HCT116 (cell line): ENCODE measurements at regions not wholly inside any gene's neighbourhood (a gene's known extent, or its start where the extent isn't known, plus 50 kb on each side); places are given as distances from the start of the nearest gene placed in this dataset.

ENCODE experiments used
- ATAC-seq: fragments of 200-7000 bp; cut with Tn5 transposase; 2 replicates; pipeline ENCODE4 v1.9.1; 2020; ENCODE audit warnings: mild to moderate bottlenecking, moderate library complexity
- BruUV-seq: library from RNA; stranded (reverse); fragments of 400-500 nt; replicated peaks from 2 replicates; lab custom pipeline; 2021; lab: Mats Ljungman, UMichigan
- CTCF ChIA-PET: fragments of 300-600 bp; sonication (Branson Sonifier 250); formaldehyde crosslinking; loops from one replicate; lab custom pipeline; 2021; ENCODE audit warnings: antibody characterized with exemption; lab: Charles Lee
- POLR2A ChIA-PET: fragments of 300-600, 350-600 bp; sonication (Branson Sonifier 250); formaldehyde crosslinking; loops from one replicate; lab custom pipeline; 2021; ENCODE audit warnings: antibody characterized with exemption; lab: Charles Lee
- RAD21 ChIA-PET, 2 experiments: fragments of 300-600 bp; sonication (Branson Sonifier 250); formaldehyde crosslinking; loops; one replicate each; lab custom pipeline; 2023; ENCODE audit warnings: low total read pairs in 2 of 2; ENCODE audit not compliant: uncharacterized antibody in 2 of 2, unreplicated experiment in 2 of 2, low non-redundant PET in 1 of 2; lab: Charles Lee
- DNase-seq: peaks from one replicate; pipeline ENCODE4 v3.0.0-alpha.2; 2010; ENCODE audit warnings: low read depth, low spot score
- H2AFZ ChIP-seq: fragments of 200-600 bp; shearing (Covaris generic), sonication (generic); 2 replicates; pipeline ENCODE4 v1.6.1; 2017; ENCODE audit warnings: low read depth, mixed run types, mixed read lengths, antibody characterized with exemption, low read length; ENCODE audit not compliant: poor library complexity, severe bottlenecking
- H3K27ac ChIP-seq: 2 replicates; pipeline ENCODE4 v1.5.1; 2012; ENCODE audit warnings: low read depth, low read length
- H3K27me3 ChIP-seq: fragments of 200-600 bp; sonication (generic); 2 replicates; pipeline ENCODE4 v1.6.1; 2016; ENCODE audit warnings: mixed run types, low read length, mixed read lengths; ENCODE audit not compliant: insufficient read depth
- H3K36me3 ChIP-seq, 2 experiments: fragments of 200-500 bp in 1 of 2; fragments of 200-600 bp in 1 of 2; sonication (Bioruptor generic) in 1 of 2; sonication (generic) in 1 of 2; 2 replicates each; pipeline versions ENCODE4 v1.5.1 to v1.6.1; 2014 to 2016; ENCODE audit warnings: low read length in 2 of 2, inconsistent platforms in 1 of 2, mixed read lengths in 1 of 2, mixed run types in 1 of 2; ENCODE audit not compliant: insufficient read depth in 2 of 2, control insufficient read depth in 1 of 2
- H3K4me1 ChIP-seq, 2 experiments: fragments of 200-600 bp in 1 of 2; sonication (generic) in 1 of 2; 2 replicates each; pipeline versions ENCODE4 v1.5.1 to v1.6.1; 2012 to 2017; ENCODE audit warnings: low read length in 2 of 2, inconsistent platforms in 1 of 2, mild to moderate bottlenecking in 1 of 2, mixed read lengths in 1 of 2, mixed run types in 1 of 2, moderate library complexity in 1 of 2; ENCODE audit not compliant: insufficient read depth in 2 of 2, control insufficient read depth in 1 of 2
- H3K4me2 ChIP-seq: fragments of 200-600 bp; sonication (generic); 2 replicates; pipeline ENCODE4 v1.6.1; 2017; ENCODE audit warnings: mixed run types, low read length, mixed read lengths
- H3K4me3 ChIP-seq, 2 experiments: fragments of 200-600 bp in 1 of 2; sonication (generic) in 1 of 2; replicated peaks in 1 of 2; 2 replicates each; pipeline ENCODE4 v1.5.1; 2011 to 2016; ENCODE audit warnings: low read length in 2 of 2, control low read depth in 1 of 2, low read depth in 1 of 2, mild to moderate bottlenecking in 1 of 2, mixed read lengths in 1 of 2, mixed run types in 1 of 2
- H3K79me2 ChIP-seq: fragments of 200-600 bp; sonication (generic); 2 replicates; pipeline ENCODE4 v1.6.1; 2017; ENCODE audit warnings: mild to moderate bottlenecking, mixed run types, low read length, moderate library complexity, mixed read lengths; ENCODE audit not compliant: insufficient read depth
- H3K9ac ChIP-seq: fragments of 200-600 bp; sonication (generic); 2 replicates; pipeline ENCODE4 v1.6.1; 2016; ENCODE audit warnings: low read length, mixed read lengths
- H3K9me2 ChIP-seq: fragments of 200-600 bp; sonication (generic), shearing (Covaris generic); 2 replicates; pipeline ENCODE4 v1.6.1; 2017; ENCODE audit warnings: mixed run types, mild to moderate bottlenecking, moderate library complexity; ENCODE audit not compliant: insufficient read depth
- H3K9me3 ChIP-seq, 2 experiments: fragments of 200-500 bp in 1 of 2; fragments of 200-600 bp in 1 of 2; sonication (Bioruptor generic) in 1 of 2; sonication (generic) in 1 of 2; 2 replicates each; pipeline ENCODE4 v1.6.1; 2014 to 2017; ENCODE audit warnings: low read length in 2 of 2, mixed read lengths in 2 of 2, inconsistent platforms in 1 of 2, low read depth in 1 of 2, mild to moderate bottlenecking in 1 of 2, mixed run types in 1 of 2, moderate library complexity in 1 of 2; ENCODE audit not compliant: control insufficient read depth in 1 of 2, insufficient read depth in 1 of 2
- H4K20me1 ChIP-seq: fragments of 200-600 bp; sonication (generic), shearing (Covaris generic); 2 replicates; pipeline ENCODE4 v1.6.1; 2017; ENCODE audit warnings: mixed run types, mild to moderate bottlenecking, moderate library complexity; ENCODE audit not compliant: insufficient read depth
- CEBPB ChIP-seq: IDR thresholded peaks from 2 replicates; pipeline ENCODE4 v1.6.1; 2012; ENCODE audit warnings: low read depth
- EGR1 ChIP-seq: IDR thresholded peaks from 2 replicates; pipeline ENCODE4 v1.6.1; 2012; ENCODE audit warnings: low read depth
- EZH2 ChIP-seq: fragments of 200-600 bp; sonication (generic); IDR thresholded peaks from 2 replicates; pipeline ENCODE4 v1.6.1; 2017; ENCODE audit warnings: antibody characterized with exemption, mixed run types
- JUND ChIP-seq: IDR thresholded peaks from 2 replicates; pipeline ENCODE4 v1.6.1; 2012
- POLR2A ChIP-seq: IDR thresholded peaks from 2 replicates; pipeline ENCODE4 v1.7.0; 2011; ENCODE audit warnings: borderline replicate concordance; ENCODE audit not compliant: insufficient read depth, insufficient read length; ENCODE audit errors: extremely low read depth
- RAD21 ChIP-seq: IDR thresholded peaks from 2 replicates; pipeline ENCODE4 v1.6.1; 2012; ENCODE audit warnings: low read depth, mild to moderate bottlenecking
- SIN3A ChIP-seq: IDR thresholded peaks from 2 replicates; pipeline ENCODE4 v1.6.1; 2012; ENCODE audit warnings: low read depth
- SP1 ChIP-seq: IDR thresholded peaks from 2 replicates; pipeline ENCODE4 v1.6.1; 2012; ENCODE audit warnings: low read depth
- TCF7L2 ChIP-seq: IDR thresholded peaks from 2 replicates; pipeline ENCODE4 v1.7.0; 2011; ENCODE audit warnings: borderline replicate concordance, inconsistent platforms; ENCODE audit not compliant: insufficient read depth, insufficient read length; ENCODE audit errors: extremely low read depth
- YY1 ChIP-seq: IDR thresholded peaks from 2 replicates; pipeline ENCODE4 v1.6.1; 2011; ENCODE audit warnings: low read length, low read depth, moderate library complexity, mild to moderate bottlenecking; ENCODE audit not compliant: insufficient replicate concordance; ENCODE audit errors: extremely low read depth
- ZFX ChIP-seq: fragments of 450-650 bp; IDR thresholded peaks from 2 replicates; pipeline ENCODE4 v1.6.1; 2017
- intact Hi-C: fragments of 100-400 bp; cut with micrococcal nuclease; formaldehyde crosslinking; loops from 2 replicates; pipeline ENCODE4 v1.10.0; 2022
- TF ChIP-seq, protein P1 (sequence below): IDR thresholded peaks from 2 replicates; pipeline ENCODE4 v1.6.1; 2011; ENCODE audit warnings: mild to moderate bottlenecking, low read length, moderate library complexity; ENCODE audit not compliant: insufficient replicate concordance; ENCODE audit errors: extremely low read depth
- TF ChIP-seq, protein P2 (sequence below): IDR thresholded peaks from 2 replicates; pipeline ENCODE4 v1.6.1; 2012
- TF ChIP-seq, protein P3 (sequence below), 3 experiments: fragments of 200-600 bp in 1 of 3; sonication (generic) in 1 of 3; IDR thresholded peaks in 2 of 3; conservative IDR thresholded peaks in 1 of 3; 2 replicates each; pipeline ENCODE4 v1.5.1; 2012 to 2017; ENCODE audit warnings: low read depth in 2 of 3, low read length in 2 of 3, antibody characterized with exemption in 1 of 3, borderline replicate concordance in 1 of 3, control low read depth in 1 of 3, mild to moderate bottlenecking in 1 of 3, mixed read lengths in 1 of 3, mixed run types in 1 of 3, moderate library complexity in 1 of 3; ENCODE audit not compliant: insufficient read depth in 1 of 3

- Histone ChIP-seq H2AFZ (no peak overlapping the region), H3K9ac (no peak overlapping the region), H3K9me3 (peaks cover under 1 to 2% of the 10 kb centered on the region in 2 experiments; a peak in 2 of 4 replicates), H3K27ac (no peak overlapping the region), H3K4me1 (no peaks in the 10 kb centered on the region), H3K27me3 (peaks cover 24% of the 10 kb centered on the region), H3K36me3 (no peaks in the 10 kb centered on the region), H3K4me2 (no peak overlapping the region), H3K79me2 (no peaks in the 10 kb centered on the region), H3K4me3 (no peak overlapping the region), H3K9me2 (no peaks in the 10 kb centered on the region), H4K20me1 (no peaks in the 10 kb centered on the region)
- intact Hi-C loops: no loop called here
- ChIA-PET RAD21 (no interaction called here), CTCF (no interaction called here), POLR2A (no interaction called here)
- ATAC-seq (no peak), DNase-seq (no peak)
- BruUV-seq: no TSS peak
- TF ChIP-seq YY1 (no peak), SIN3A (no peak), CEBPB (no peak), TCF7L2 (no peak), EZH2 (no peak), POLR2A (no peak), ZFX (no peak)
Measured at GRCh38 chr20:63141531-63141930, 74.4 kb downstream of the YTHDF1 start.

- DNase-seq (no peak), ATAC-seq (no peak)
- H3K36me3 ChIP-seq: no peaks in the 10 kb centered on the region
- POLR2A ChIA-PET: no interaction called here
- H4K20me1 ChIP-seq: no peaks in the 10 kb centered on the region
- CTCF ChIA-PET: no interaction called here
- no peak overlapping the region for H3K4me3 ChIP-seq
- H3K9me2 ChIP-seq: no peaks in the 10 kb centered on the region
- H3K79me2 ChIP-seq: no peaks in the 10 kb centered on the region
- no peak overlapping the region for H3K9ac ChIP-seq
- no peak overlapping the region for H2AFZ ChIP-seq
- no peak overlapping the region for H3K4me2 ChIP-seq
- RAD21 ChIA-PET: no interaction called here
- H3K9me3 ChIP-seq: no peaks in the 10 kb centered on the region
- H3K27me3 ChIP-seq: peaks cover 24% of the 10 kb centered on the region
- no peaks in the 10 kb centered on the region for H3K4me1 ChIP-seq
- TF ChIP-seq, protein P1, sequence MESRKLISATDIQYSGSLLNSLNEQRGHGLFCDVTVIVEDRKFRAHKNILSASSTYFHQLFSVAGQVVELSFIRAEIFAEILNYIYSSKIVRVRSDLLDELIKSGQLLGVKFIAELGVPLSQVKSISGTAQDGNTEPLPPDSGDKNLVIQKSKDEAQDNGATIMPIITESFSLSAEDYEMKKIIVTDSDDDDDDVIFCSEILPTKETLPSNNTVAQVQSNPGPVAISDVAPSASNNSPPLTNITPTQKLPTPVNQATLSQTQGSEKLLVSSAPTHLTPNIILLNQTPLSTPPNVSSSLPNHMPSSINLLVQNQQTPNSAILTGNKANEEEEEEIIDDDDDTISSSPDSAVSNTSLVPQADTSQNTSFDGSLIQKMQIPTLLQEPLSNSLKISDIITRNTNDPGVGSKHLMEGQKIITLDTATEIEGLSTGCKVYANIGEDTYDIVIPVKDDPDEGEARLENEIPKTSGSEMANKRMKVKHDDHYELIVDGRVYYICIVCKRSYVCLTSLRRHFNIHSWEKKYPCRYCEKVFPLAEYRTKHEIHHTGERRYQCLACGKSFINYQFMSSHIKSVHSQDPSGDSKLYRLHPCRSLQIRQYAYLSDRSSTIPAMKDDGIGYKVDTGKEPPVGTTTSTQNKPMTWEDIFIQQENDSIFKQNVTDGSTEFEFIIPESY: no peak
- TF ChIP-seq ZFX: no peak
- TF ChIP-seq, protein P2, sequence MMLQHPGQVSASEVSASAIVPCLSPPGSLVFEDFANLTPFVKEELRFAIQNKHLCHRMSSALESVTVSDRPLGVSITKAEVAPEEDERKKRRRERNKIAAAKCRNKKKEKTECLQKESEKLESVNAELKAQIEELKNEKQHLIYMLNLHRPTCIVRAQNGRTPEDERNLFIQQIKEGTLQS: no peak
- no peak for TF ChIP-seq SP1
- TF ChIP-seq, protein P3, sequence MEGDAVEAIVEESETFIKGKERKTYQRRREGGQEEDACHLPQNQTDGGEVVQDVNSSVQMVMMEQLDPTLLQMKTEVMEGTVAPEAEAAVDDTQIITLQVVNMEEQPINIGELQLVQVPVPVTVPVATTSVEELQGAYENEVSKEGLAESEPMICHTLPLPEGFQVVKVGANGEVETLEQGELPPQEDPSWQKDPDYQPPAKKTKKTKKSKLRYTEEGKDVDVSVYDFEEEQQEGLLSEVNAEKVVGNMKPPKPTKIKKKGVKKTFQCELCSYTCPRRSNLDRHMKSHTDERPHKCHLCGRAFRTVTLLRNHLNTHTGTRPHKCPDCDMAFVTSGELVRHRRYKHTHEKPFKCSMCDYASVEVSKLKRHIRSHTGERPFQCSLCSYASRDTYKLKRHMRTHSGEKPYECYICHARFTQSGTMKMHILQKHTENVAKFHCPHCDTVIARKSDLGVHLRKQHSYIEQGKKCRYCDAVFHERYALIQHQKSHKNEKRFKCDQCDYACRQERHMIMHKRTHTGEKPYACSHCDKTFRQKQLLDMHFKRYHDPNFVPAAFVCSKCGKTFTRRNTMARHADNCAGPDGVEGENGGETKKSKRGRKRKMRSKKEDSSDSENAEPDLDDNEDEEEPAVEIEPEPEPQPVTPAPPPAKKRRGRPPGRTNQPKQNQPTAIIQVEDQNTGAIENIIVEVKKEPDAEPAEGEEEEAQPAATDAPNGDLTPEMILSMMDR (IDR thresholded peaks at IDR 0.05 in 2 of 3, conservative IDR thresholded peaks at IDR 0.05 in 1 of 3; ENCODE audit: borderline replicate concordance in 1 of 3, insufficient read depth in 1 of 3, low read depth in 2 of 3, low read length in 2 of 3): no peak
- TF ChIP-seq JUND: no peak
- TF ChIP-seq RAD21: no peak
- TF ChIP-seq EGR1: no peak
- no peak for TF ChIP-seq EZH2
- no TSS peak for BruUV-seq
- intact Hi-C loops: no loop called here
- no peak overlapping the region for H3K27ac ChIP-seq
Measured at GRCh38 chr20:63140514-63141433, 75.2 kb downstream of the YTHDF1 start.
